Anterior cingulate cortex (tissue), 58 donors: ENCODE measurements at regions not wholly inside any gene's neighbourhood (a gene's known extent, or its start where the extent isn't known, plus 50 kb on each side); places are given as distances from the start of the nearest gene placed in this dataset.

Source experiments
- DNase-seq, 58 donors: peaks; one replicate each; lab custom pipeline; 2025; lab: John Stamatoyannopoulos, UW

DNA sequence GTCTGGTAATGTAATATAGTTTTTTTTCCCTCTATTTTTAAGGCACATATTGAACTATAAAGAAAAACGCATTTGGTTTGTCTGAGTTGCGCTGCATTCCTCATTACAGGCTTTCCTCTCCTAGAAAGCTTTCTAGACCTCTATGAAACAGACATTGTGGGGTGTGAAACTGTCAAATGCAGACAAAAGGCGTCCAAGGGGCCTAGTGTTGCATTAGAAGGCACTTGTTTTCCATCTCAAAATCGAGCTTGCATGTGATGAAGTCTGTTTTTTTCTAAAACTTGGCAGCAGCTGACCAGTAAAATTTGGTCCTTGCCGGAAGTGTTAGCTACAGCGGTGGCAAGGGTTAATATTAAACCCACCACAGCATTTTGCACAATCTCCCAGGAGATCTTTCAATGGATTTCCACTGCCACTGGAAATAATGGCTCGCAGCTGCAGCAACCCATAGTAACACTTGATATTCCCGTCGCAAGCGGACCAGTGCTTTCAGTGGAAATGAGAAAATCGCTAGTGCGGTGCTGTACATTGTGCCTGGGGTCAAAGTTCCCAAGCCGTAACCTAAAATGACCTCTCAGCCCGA lies 602.6 kb downstream of the KCNJ2 start:
- DNase-seq: no peak

DNA sequence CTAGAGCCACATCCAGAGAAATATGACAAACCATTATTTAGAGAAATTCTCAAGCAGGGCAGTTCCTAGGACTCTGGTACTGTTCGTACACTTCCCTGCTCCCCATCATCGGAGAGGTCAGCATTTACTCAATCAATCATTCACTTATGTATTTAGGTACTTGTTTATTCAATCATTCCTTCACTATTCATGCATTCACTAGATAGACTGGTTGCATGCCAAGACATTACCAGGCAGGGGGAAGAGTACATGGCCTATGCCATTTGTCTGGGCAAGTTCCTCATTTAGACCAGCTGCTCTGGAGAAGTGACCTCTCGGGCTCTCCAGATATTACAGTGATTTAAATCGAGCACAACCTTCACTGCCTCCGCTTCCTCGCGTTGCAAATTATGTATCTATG lies 603.4 kb downstream of the KCNJ2 start:
- no peak for DNase-seq

DNA sequence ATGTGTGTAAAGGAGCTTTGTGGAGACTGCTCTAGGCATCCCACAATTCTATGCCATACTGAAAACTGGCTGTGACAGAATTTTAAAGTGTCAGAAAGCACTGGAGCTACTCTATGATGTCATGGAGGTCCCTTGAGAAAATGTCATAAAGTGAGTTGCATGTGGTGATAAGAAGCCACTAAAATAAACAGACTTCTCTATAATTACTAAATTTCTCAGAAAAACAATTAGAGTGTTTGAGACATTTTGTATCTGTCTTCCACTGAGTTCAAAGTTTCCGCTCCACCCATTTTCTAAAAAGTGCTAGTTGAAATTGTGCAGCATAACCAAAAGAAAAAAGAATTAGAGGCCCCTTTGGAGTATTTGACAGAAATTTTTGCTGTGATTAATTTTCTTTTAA lies 603.9 kb downstream of the KCNJ2 start:
- DNase-seq: no peak

DNA sequence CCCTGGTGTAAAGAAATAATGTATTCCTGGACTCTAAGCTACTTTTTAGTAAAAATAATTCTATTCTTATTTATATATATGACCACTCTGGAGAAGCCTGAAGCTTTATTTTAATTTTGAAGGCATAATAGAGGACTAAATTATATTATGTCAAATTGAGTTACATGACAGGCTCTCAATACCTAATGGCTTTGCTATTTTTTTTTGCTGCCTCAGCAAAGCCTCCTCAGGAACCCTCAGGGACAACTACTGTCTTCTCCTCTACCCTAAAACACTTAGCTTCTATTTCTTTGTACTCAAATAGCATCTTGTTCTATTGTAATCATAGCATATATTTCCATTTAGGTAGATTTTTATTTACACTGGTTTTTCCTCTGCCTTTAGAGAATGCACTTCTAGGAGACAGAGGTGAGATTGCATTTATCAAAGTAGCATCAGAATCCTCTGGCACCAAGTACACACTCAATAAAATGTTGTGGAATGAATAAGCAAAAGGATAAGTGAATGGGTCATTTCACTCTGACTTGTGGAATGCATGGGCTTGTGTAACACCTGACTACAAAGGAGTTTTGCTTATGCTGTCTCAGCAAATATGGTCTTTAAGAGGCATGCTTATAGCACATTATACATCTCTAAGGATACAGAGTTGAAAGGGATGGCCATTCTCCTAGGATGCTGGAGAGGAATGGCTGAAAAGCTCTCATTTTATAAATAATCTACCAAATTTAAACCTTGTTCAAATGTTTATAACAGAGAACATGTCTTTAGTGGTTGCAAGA lies 605.2 kb downstream of the KCNJ2 start:
- no peak for DNase-seq

DNA sequence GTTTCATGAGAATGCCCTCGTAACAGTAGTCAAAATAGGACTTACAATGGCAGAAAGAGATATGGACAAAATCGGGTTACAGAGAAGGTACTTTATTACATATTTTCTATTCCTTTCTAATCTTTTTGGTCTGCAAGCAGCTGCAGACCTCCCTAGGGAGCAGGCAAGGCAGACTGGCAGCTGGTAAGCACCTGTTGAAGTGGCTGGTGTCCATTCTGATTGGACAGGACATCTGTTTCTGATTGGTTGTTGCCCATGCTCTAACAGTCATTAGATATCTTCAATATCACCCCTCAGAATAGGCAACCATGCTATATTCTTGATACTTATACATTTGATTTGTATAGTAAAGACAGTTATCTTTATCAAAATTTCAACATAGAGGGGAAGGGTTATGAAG lies 606.3 kb downstream of the KCNJ2 start:
- DNase-seq: no peak

DNA sequence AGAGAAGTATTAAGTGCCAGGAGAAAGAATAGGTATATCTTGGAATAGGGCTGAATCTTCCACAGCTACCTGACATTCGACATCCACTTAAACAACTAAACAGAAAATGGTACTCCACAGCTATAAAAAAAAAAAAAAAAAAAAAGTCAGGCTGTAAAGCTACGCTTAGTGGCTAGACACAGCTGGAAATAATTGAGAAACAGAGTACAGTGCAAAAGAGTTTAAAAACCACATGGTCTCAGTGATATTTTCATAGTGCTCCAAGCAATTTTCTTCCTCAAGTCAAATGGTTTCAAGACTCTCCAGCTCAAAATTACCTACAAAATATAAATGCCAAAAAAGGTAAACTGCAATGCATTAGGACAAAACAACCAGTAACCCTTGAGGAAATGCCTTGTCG lies 607.1 kb downstream of the KCNJ2 start:
- DNase-seq: no peak

DNA sequence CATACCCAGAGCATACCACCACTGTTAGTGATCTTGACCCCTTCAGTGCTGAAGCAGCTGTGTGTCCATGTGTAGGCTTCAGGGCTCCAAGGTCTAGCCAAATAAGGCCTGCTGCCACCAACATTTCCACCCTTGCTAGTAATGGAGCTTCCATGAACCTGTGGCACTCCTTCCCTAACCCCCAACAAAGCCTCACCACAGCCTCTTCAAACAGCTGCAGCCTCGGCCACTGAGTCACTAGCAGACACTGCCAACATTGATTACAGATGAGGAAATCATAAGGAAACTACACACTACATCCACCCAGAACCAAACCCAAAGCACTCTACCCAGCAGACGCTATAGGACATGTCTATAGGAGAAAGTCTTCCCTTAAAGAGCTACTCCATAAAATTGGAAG lies 610.7 kb downstream of the KCNJ2 start:
- no peak for DNase-seq

DNA sequence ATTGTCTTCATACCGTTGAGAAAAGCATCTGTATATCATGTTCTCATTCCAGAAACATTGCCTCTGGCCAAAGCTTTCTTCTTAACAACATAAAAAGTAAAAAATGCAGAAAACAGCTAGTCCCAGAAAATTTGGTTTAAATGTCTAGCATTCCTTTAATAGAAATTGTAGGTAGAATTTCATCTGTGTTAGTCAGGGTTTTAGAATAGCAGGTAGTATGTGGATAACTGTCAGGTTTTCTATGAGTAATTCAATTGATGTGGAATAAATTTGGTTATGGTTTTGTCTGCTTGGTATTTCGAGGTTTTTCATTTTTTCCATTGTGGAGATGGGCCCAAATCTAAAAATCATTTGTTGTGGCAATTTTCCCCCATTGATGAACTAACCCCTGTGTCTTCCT lies 616.7 kb downstream of the KCNJ2 start:
- no peak for DNase-seq

DNA sequence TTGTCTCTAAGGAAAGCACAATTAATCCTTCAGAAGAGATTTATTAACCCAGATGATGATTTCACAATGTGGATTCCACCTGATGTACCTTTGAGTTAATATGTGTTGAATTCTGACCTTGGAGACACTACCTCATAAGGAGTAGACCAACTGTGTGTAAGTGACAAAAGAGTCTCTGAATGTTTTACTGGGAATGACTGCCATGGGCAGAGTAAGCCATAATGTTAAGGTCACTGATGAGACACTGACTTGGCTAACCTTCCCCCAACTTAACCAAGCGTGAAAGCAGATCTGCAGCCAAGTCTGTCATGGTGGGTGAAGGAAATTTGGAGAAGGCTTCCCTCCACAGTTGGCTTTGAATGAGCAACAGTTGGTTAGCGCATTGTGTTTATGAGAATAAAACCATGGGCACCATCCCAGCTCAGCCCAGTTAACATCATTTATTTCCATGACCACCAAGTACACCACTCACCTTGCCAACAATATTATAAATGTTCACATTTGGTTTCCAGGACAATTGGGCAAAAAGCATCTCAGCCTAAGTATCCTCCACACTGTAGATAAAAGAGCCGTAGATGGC lies 618.5 kb downstream of the KCNJ2 start:
- no peak for DNase-seq

DNA sequence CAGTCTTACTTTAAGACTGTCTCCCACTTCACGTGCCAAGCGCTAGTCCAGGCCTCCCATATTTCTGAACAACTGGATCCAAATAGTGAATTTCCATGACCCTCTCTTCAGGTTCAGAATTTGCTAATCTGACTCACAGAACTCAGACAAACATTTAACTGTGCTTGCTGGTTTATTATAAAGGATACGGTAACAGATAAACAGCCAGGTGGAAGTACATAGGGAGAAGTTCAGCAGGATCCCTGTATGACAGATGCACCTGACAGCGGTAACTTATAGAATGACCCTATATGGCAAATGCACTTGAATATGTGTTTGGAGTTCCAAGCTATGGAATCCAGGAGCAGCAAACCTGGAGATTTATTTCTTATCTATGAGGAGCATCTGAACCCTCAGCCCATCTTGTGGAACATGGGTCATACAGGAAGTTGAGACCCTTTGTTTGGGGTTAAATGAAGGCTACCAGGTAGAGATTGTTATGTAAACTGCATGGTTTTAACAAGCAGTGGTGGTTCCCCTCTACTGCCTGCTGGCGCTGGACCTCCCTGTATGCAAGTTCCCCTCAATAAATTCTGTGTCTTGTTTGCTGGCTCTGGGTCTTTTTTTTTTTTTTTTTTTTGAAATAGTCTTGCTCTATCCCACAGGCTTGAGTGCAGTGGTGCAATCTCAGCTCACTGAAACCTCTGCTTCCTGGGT lies 622.6 kb downstream of the KCNJ2 start:
- no peak for DNase-seq

DNA sequence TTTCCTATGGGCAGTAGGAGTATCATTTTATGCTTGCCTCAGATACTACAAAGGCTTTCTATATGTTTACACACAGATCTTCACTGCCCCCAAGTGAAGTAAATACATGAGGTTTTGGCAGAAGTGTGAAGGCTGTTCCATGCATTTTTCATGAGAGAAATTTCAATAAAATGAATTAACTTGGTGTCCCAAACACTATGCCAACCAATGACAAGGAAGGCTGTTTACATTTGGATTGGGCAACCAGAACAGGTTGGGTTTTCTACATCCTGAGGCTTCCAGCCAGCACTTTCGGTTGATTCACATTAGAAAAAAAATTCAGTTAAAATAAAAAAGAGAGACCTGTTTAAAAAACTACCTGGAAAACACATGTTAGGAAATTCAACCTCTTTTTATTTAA lies 625.4 kb downstream of the KCNJ2 start:
- no peak for DNase-seq

DNA sequence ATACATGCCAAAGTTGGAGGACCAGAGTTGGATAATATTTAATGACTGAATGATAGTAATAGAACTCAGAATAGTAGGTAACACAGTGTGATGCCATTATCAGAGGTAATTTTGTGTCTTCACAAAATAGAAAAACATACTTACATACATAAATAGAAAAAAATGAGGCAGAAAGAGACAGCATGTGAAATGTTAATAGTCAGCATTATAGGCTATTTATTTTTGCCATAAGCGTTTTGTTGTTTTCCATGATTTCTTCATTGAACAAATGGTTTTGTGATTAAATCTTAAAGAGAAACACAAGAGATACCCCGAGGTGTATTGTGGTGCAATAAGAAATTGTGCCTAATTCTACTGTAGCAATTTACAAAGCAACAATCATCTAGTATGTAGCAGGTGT lies 626.3 kb downstream of the KCNJ2 start:
- no peak for DNase-seq

DNA sequence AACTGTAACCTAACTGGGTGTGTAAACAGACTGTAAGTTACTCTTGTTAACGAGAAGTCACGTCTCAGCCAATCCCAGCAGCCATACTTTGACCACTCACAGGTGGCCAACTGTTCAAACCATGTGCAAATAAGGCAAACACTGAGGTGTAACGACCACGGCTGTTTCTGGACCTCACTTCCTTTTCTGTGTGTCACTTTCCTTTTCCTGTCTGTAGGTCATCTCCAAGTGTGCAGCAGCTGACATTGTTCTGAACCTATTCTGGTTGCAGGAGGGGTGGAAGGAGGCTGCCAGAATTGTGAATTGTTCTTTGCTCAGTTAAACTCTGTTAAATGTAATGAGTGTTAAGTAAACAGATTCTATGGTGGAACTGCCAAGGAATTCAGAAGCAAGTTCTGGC lies 627.4 kb downstream of the KCNJ2 start:
- DNase-seq: no peak

DNA sequence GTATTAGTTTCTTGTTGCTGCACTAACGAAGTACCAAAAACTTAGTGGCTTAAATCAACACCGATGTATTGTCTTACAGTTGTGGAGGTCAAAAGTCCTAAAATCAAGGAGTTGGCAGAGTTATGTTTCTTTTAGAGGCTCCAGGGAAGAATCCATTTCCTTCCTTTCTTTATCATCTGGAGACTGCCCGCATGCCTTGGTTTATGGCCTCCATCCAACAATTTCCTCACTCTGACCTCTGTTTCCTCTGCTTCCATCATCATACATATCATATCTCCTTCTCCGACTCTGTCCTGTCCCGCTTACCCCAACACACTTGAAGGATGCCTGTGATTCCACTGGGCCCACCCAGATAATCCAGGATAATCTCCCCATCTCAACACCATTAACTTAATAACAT lies 627.8 kb downstream of the KCNJ2 start:
- DNase-seq: no peak

DNA sequence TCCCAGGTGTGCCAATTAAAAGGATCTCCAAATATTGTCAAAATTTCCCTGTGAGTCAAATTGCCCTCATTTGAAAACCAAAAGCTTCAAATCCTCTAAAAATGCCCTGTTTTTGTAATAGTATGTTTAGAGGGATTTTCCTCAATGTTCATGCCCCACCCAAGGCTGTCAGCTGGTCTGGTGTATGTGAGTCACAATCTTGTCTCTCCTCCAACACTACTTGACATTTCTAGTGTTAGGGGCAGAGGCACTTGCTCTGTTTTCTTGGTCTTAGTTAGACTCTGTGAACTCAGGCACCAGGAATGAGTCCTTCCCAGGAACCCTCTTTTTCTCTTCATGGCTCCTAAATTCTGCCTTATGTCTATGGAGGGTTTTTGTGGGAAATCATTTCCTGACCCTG lies 634.8 kb downstream of the KCNJ2 start:
- DNase-seq: no peak

DNA sequence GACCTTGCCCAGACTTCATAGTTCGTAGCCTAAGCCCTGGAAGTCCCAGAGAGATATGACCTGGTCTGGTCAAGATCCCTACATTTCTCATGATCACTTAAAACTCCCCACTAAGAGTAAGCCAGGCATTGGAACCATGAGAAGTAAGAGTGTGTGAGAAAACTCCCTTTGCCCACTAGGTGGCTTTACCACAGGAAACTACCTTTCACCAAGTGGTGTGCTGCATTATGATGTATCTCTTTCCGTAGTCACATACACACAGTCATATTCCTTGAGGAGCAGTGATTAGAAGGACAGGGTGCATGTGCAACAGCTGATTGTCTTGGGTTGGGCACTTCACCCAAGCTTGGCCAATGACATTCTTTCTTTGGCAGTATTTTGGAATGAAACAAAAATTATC lies 639.3 kb downstream of the KCNJ2 start:
- no peak for DNase-seq

DNA sequence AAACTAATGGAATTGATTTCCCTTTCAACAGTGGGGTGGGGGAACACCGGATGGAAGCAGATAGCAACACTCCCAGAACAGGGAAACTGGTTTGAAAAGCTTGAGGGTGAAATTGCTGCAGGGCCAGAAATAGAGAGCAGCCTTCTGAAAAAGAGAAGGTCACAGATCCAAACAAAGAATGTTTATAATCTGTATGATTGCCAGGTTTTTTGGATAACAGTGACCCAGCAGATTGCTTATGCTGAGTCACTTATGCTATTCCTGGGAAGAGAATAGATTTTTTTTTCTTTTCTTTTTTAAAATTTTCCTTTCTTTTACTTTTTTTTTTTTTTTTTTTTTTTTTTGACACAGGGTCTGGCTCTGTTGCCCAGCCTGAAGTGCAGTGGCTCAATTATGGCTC lies 641.3 kb downstream of the KCNJ2 start:
- DNase-seq: no peak

DNA sequence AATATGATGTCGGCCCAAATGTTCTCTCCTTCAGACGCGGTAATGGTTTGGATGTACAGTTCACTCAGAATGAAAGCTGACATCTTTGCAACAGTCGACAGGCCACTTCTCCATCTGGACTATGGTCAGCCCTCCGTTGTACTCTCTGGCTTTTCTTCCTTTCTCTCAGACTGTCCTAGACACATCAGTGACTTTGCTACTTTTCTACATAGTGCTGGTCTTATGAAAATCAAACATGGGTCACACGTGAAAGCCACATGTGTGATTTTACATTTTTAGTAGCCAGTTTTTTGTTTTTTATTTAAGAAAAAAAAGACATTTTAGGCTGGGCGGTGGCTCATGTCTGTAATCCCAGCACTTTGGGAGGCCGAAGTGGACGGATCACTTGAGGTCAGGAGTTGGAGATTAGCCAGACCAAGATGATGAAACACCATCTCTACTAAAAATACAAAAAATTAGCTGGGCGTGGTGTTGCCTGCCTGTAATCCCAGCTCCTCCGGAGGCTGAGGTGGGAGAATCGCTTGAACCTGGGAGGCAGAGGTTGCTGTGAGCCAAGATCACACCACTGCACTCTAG lies 644.1 kb downstream of the KCNJ2 start:
- no peak for DNase-seq

DNA sequence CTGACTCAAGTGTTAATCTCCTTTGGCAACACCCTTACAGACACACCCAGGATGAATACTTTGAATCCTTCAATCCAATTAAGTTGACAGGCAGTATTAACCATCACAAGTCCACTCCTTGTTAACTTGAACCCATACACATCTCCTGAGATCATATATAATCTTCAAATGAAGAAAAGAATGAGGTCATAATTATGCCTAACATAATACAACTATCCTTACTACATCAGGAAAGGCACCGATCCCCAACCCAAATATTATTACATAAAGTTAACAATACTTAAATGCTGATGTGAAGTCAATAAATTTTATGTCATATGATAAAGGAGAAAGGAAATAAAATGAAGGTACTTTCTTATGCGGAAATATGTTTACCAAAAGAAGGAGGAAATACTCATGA lies 649.9 kb downstream of the KCNJ2 start:
- DNase-seq: no peak

DNA sequence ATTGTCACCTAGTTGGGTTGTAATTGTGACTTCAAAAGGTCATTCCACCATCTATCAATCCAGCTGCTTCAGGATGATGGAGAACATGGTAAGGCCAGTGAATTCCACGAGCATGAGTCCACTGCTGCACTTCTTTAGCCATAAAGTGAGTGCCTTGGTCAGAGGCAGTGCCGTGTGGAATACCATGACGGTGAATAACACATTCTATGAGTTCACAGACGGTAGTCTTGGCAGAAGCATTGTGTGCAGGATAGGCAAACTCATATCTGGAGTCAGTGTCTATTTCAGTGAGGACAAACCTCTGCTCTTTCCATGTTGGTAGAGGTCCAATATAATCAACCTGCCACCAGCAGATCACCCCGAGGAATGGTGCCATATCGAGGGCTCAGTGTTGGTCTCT lies 650.9 kb downstream of the KCNJ2 start:
- no peak for DNase-seq
